Endothelial cell of umbilical vein (primary cell): ENCODE measurements at regions not wholly inside any gene's neighbourhood (a gene's known extent, or its start where the extent isn't known, plus 50 kb on each side); places are given as distances from the start of the nearest gene placed in this dataset.

Experiments used
- BruUV-seq: library from RNA; stranded (reverse); fragments of 400-500 nt; replicated peaks from 2 replicates; lab custom pipeline; 2021; lab: Mats Ljungman, UMichigan
- CTCF ChIA-PET: fragments of 300-600, 350-600 bp; sonication (Branson Sonifier 250); formaldehyde crosslinking; loops from one replicate; lab custom pipeline; 2021; ENCODE audit warnings: antibody characterized with exemption, inconsistent platforms; lab: Charles Lee
- POLR2A ChIA-PET: fragments of 300-600, 350-600 bp; sonication (Branson Sonifier 250); formaldehyde crosslinking; loops from one replicate; lab custom pipeline; 2021; ENCODE audit warnings: antibody characterized with exemption, inconsistent platforms; lab: Charles Lee
- DNase-seq: peaks from one replicate; pipeline ENCODE4 v3.0.0-alpha.2; 2011; ENCODE audit warnings: low read depth, low spot score
- FAIRE-seq: peaks from 2 replicates; lab custom pipeline; 2011; peaks lifted over from hg19 to GRCh38; lab: Jason Lieb, UNC
- H2AFZ ChIP-seq: 2 replicates; pipeline ENCODE4 v1.6.0; 2012; ENCODE audit warnings: low read depth, low read length, control low read depth, inconsistent platforms
- H3K27ac ChIP-seq: 2 replicates; pipeline ENCODE4 v1.5.1; 2011; ENCODE audit warnings: low read depth, mild to moderate bottlenecking, control low read depth, low read length, moderate library complexity; ENCODE audit not compliant: insufficient read depth
- H3K27me3 ChIP-seq, 2 experiments: 2 replicates each; pipeline versions ENCODE4 v1.6.0 to v1.6.1; 2011; ENCODE audit warnings: low read length in 2 of 2, mixed read lengths in 1 of 2; ENCODE audit not compliant: control insufficient read depth in 2 of 2, insufficient read depth in 2 of 2
- H3K36me3 ChIP-seq, 2 experiments: 2 replicates in 1 of 2; 3 replicates in 1 of 2; pipeline ENCODE4 v1.5.1; 2011; ENCODE audit warnings: low read length in 2 of 2, mild to moderate bottlenecking in 1 of 2, moderate library complexity in 1 of 2; ENCODE audit not compliant: control insufficient read depth in 2 of 2, insufficient read depth in 2 of 2; ENCODE audit errors: extremely low read depth in 1 of 2
- H3K4me1 ChIP-seq: 3 replicates; pipeline ENCODE4 v1.5.1; 2011; ENCODE audit warnings: mild to moderate bottlenecking, low read length; ENCODE audit not compliant: control insufficient read depth, insufficient read depth; ENCODE audit errors: extremely low read depth
- H3K4me2 ChIP-seq: 2 replicates; pipeline ENCODE4 v1.6.1; 2011; ENCODE audit warnings: low read length, control low read depth, mixed read lengths; ENCODE audit not compliant: insufficient read depth
- H3K4me3 ChIP-seq, 3 experiments: fragments of 200-600 bp in 1 of 3; sonication (generic), shearing (Covaris generic) in 1 of 3; replicated peaks in 1 of 3; 2 replicates each; pipeline ENCODE4 v1.5.1; 2011 to 2016; ENCODE audit warnings: control low read depth in 3 of 3, low read length in 3 of 3, mild to moderate bottlenecking in 2 of 3, inconsistent platforms in 1 of 3, low read depth in 1 of 3, moderate library complexity in 1 of 3; ENCODE audit not compliant: insufficient read depth in 1 of 3
- H3K79me2 ChIP-seq: 2 replicates; pipeline ENCODE4 v1.6.0; 2012; ENCODE audit warnings: low read length, inconsistent platforms; ENCODE audit not compliant: control insufficient read depth, insufficient read depth
- H3K9ac ChIP-seq: replicated peaks from 2 replicates; pipeline ENCODE3; 2011; ENCODE audit warnings: low read length, control low read depth; ENCODE audit not compliant: insufficient read depth; ENCODE audit errors: extremely low read depth
- H3K9me1 ChIP-seq: replicated peaks from 3 replicates; pipeline ENCODE4 v1.6.0; 2011; ENCODE audit warnings: mild to moderate bottlenecking, low read length; ENCODE audit not compliant: control insufficient read depth, insufficient read depth; ENCODE audit errors: extremely low read depth
- H3K9me3 ChIP-seq: replicated peaks from 2 replicates; pipeline ENCODE4 v1.5.1; 2012; ENCODE audit warnings: low read length, inconsistent platforms; ENCODE audit not compliant: control insufficient read depth, insufficient read depth
- H4K20me1 ChIP-seq: replicated peaks from 2 replicates; pipeline ENCODE3; 2011; ENCODE audit warnings: mild to moderate bottlenecking, low read length; ENCODE audit not compliant: control insufficient read depth, insufficient read depth; ENCODE audit errors: extremely low read depth
- EZH2 ChIP-seq: IDR thresholded peaks from 2 replicates; pipeline ENCODE4 v1.6.1; 2012; ENCODE audit warnings: borderline replicate concordance, low read depth, mild to moderate bottlenecking, moderate library complexity, low read length, inconsistent platforms; ENCODE audit not compliant: severe bottlenecking
- FOS ChIP-seq: IDR thresholded peaks from 2 replicates; pipeline ENCODE4 v1.6.1; 2011; ENCODE audit warnings: mild to moderate bottlenecking, low read length, moderate library complexity, borderline replicate concordance; ENCODE audit not compliant: insufficient read depth
- JUN ChIP-seq: IDR thresholded peaks from 2 replicates; pipeline ENCODE4 v1.6.1; 2011; ENCODE audit warnings: borderline replicate concordance, low read depth; ENCODE audit not compliant: insufficient read length, insufficient read depth
- MYC ChIP-seq: IDR thresholded peaks from one replicate; pipeline ENCODE4 v1.6.1; 2011; ENCODE audit warnings: mild to moderate bottlenecking, low read depth, low read length
- POLR2A ChIP-seq: IDR thresholded peaks from 2 replicates; pipeline ENCODE4 v1.6.1; 2012; ENCODE audit warnings: low read depth, mild to moderate bottlenecking, control low read depth, low read length
- POLR2AphosphoS5 ChIP-seq: IDR thresholded peaks from 2 replicates; pipeline ENCODE4 v1.6.1; 2012; ENCODE audit warnings: low read depth, mild to moderate bottlenecking, control low read depth, low read length, moderate library complexity; ENCODE audit not compliant: insufficient read depth
- dilution Hi-C: fragments of 300-500 bp; cut with MboI; formaldehyde crosslinking; loops from one replicate; pipeline ENCODE4 v1.15.0; 2019; ENCODE audit warnings: low sequenced_read_pairs; ENCODE audit not compliant: extremely low pct_ligation_motif_present
- intact Hi-C: fragments of 100-400 bp; cut with micrococcal nuclease; formaldehyde crosslinking; loops from one replicate; pipeline ENCODE4 v1.10.0; 2022
- TF ChIP-seq, protein P1 (sequence below): IDR thresholded peaks from 2 replicates; pipeline ENCODE4 v1.6.1; 2011; ENCODE audit not compliant: insufficient read depth, insufficient read length
- TF ChIP-seq, protein P2 (sequence below), 2 donors: IDR thresholded peaks; 1 replicate in 1 of 2; 2 replicates in 1 of 2; pipeline ENCODE4 v1.5.1; 2011; ENCODE audit warnings: low read length in 2 of 2, mild to moderate bottlenecking in 2 of 2, moderate library complexity in 2 of 2, control low read depth in 1 of 2, inconsistent platforms in 1 of 2, low read depth in 1 of 2; ENCODE audit not compliant: insufficient read depth in 1 of 2; ENCODE audit errors: extremely low read depth in 1 of 2

DNA sequence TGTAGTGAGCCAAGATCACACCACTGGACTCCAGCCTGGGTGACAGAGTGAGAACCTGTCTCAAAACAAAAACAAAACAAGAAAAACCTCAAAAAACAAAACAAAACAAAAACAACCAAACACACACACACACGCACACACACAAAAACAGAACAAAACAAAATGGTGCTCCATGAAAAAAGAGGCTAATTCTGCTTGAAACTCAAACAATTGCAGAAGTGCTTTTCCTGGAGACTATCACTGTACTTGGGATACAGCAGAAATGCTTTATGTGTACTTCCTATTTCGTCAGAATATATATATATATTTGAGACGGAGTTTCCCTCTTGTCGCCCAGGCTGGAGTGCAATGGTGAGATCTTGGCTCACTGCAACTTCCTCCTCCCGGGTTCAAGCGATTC lies 49.9 kb upstream of the HSPA9 start:
- Histone ChIP-seq H2AFZ (no peak overlapping the region), H3K9me3 (no peaks in the 10 kb centered on the region), H3K4me2 (no peak overlapping the region), H3K79me2 (no peaks in the 10 kb centered on the region), H3K4me3 (no peak overlapping the region), H3K9me1 (no peaks in the 10 kb centered on the region), H3K9ac (no peak overlapping the region), H3K4me1 (no peaks in the 10 kb centered on the region), H3K27me3 (peaks cover 0 to 8% of the 10 kb centered on the region in 2 experiments), H4K20me1 (no peaks in the 10 kb centered on the region), H3K27ac (no peak overlapping the region), H3K36me3 (no peaks in the 10 kb centered on the region)
- intact Hi-C loops, result no loop called here
- FAIRE-seq (peak; percentile 12), DNase-seq (no peak)
- ChIA-PET CTCF (no interaction called here), POLR2A (no interaction called here)
- BruUV-seq, result no TSS peak
- TF ChIP-seq POLR2AphosphoS5, result no peak
- TF ChIP-seq FOS, result no peak
- TF ChIP-seq, protein P1, sequence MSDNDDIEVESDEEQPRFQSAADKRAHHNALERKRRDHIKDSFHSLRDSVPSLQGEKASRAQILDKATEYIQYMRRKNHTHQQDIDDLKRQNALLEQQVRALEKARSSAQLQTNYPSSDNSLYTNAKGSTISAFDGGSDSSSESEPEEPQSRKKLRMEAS, result no peak
- no peak for TF ChIP-seq MYC
- TF ChIP-seq, protein P2, sequence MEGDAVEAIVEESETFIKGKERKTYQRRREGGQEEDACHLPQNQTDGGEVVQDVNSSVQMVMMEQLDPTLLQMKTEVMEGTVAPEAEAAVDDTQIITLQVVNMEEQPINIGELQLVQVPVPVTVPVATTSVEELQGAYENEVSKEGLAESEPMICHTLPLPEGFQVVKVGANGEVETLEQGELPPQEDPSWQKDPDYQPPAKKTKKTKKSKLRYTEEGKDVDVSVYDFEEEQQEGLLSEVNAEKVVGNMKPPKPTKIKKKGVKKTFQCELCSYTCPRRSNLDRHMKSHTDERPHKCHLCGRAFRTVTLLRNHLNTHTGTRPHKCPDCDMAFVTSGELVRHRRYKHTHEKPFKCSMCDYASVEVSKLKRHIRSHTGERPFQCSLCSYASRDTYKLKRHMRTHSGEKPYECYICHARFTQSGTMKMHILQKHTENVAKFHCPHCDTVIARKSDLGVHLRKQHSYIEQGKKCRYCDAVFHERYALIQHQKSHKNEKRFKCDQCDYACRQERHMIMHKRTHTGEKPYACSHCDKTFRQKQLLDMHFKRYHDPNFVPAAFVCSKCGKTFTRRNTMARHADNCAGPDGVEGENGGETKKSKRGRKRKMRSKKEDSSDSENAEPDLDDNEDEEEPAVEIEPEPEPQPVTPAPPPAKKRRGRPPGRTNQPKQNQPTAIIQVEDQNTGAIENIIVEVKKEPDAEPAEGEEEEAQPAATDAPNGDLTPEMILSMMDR (IDR thresholded peaks at IDR 0.05; ENCODE audit: extremely low read depth in 1 of 2, insufficient read depth in 1 of 2, low read depth in 1 of 2, low read length in 2 of 2), result no peak
- TF ChIP-seq EZH2, result no peak
- TF ChIP-seq JUN, result no peak
- TF ChIP-seq POLR2A, result no peak
- dilution Hi-C loops, result no loop called here
